Tibial artery (tissue), 4 donors: ENCODE measurements at regions not wholly inside any gene's neighbourhood (a gene's known extent, or its start where the extent isn't known, plus 50 kb on each side); places are given as distances from the start of the nearest gene placed in this dataset.

Experiments used
- DNase-seq, 2 donors: peaks; one replicate each; pipeline ENCODE4 v3.0.0-alpha.2; 2019
- H3K27ac ChIP-seq, 2 donors: fragments of 200-600 bp; sonication (generic) in 1 of 2; 1 replicate in 1 of 2; 2 replicates in 1 of 2; pipeline ENCODE4 v1.5.1; 2018 to 2019; ENCODE audit warnings: mild to moderate bottlenecking in 1 of 2
- H3K27me3 ChIP-seq, 2 donors: fragments of 200-600 bp; sonication (generic) in 1 of 2; one replicate each; pipeline versions ENCODE4 v1.5.1 to v1.6.0; 2016 to 2019
- H3K36me3 ChIP-seq, 3 donors: fragments of 200-600 bp; sonication (generic) in 2 of 3; one replicate each; pipeline ENCODE4 v1.5.1; 2016 to 2019; ENCODE audit warnings: mild to moderate bottlenecking in 2 of 3
- H3K4me1 ChIP-seq, 4 donors: fragments of 200-600 bp; sonication (generic) in 2 of 4; 1 replicate in 3 of 4; 2 replicates in 1 of 4; pipeline ENCODE4 v1.5.1; 2016 to 2019
- H3K4me3 ChIP-seq, 2 donors: fragments of 200-600 bp; sonication (generic) in 1 of 2; 1 replicate in 1 of 2; 2 replicates in 1 of 2; pipeline ENCODE4 v1.5.1; 2018 to 2019; ENCODE audit warnings: mild to moderate bottlenecking in 2 of 2
- H3K9me3 ChIP-seq, 3 donors: fragments of 200-600 bp; sonication (generic) in 1 of 3; one replicate each; pipeline ENCODE4 v1.5.1; 2016 to 2019
- intact Hi-C: fragments of 100-400 bp; cut with DNase I; formaldehyde crosslinking; loops from one replicate; pipeline ENCODE4 v1.15.0; 2023; ENCODE audit warnings: low total_unique reads
- TF ChIP-seq, protein P1 (sequence below), 2 experiments: fragments of 200-600 bp in 1 of 2; fragments of 450-650 bp in 1 of 2; IDR thresholded peaks; one replicate each; pipeline ENCODE4 v1.5.1; 2017 to 2019; ENCODE audit warnings: antibody characterized with exemption in 2 of 2, mild to moderate bottlenecking in 1 of 2, moderate library complexity in 1 of 2

DNA sequence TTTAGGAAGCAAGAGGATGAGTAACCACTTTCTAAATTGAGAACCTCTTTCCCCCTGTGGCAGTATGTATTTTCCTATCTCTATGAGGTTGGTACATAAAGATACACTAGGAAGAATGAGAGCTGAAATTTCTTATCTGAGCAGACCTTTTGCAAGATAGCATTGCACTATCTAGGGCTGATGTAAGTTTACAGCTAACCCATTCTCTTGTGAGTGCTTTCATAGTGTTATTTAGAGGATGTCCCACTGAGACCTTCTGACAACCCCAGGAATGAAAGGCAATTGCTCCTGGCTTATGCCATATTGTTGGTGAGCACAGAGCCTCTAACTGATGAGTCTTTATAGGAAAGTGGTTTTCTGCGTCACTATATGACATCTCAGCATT lies 1209.3 kb upstream of the CDH6 start:
- TF ChIP-seq, protein P1, sequence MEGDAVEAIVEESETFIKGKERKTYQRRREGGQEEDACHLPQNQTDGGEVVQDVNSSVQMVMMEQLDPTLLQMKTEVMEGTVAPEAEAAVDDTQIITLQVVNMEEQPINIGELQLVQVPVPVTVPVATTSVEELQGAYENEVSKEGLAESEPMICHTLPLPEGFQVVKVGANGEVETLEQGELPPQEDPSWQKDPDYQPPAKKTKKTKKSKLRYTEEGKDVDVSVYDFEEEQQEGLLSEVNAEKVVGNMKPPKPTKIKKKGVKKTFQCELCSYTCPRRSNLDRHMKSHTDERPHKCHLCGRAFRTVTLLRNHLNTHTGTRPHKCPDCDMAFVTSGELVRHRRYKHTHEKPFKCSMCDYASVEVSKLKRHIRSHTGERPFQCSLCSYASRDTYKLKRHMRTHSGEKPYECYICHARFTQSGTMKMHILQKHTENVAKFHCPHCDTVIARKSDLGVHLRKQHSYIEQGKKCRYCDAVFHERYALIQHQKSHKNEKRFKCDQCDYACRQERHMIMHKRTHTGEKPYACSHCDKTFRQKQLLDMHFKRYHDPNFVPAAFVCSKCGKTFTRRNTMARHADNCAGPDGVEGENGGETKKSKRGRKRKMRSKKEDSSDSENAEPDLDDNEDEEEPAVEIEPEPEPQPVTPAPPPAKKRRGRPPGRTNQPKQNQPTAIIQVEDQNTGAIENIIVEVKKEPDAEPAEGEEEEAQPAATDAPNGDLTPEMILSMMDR (IDR thresholded peaks at IDR 0.05), result no peak
- no peak overlapping the region for H3K27ac ChIP-seq
- DNase-seq, result no peak
- H3K4me1 ChIP-seq, result no peaks in the 10 kb centered on the region
- H3K4me3 ChIP-seq, result no peak overlapping the region
- intact Hi-C loops, result no loop called here
- no peaks in the 10 kb centered on the region for H3K36me3 ChIP-seq
- H3K27me3 ChIP-seq, result no peaks in the 10 kb centered on the region
- no peaks in the 10 kb centered on the region for H3K9me3 ChIP-seq

DNA sequence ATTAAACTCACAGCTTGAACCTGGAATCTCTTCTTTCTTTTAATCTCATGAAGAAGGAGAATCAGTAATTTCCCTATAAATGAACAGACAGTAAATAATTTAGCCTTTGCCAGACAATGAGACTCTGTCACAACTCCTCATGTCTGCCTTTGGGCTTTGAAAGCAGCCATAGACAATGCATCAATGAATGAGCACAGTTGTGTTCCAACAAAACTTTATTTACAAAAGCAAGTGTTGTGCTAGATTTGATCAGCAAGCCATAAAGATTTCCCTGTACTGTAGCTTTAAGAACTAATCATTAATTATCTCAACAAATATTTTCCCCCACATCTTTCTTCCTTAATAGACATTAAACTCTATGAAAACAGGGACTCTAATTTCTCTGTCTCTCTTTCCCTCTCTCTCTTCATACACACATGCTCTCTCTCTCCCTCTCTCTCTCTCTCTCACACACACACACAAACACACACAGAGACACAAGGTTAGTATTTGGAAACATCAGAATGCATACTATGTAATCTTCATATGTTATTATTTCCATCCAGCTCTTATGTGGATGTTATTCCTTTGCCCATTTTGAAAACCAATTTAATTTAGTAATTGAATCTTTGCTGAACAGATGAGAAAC lies 1209.8 kb upstream of the CDH6 start:
- Histone ChIP-seq H3K27ac (no peak overlapping the region), H3K9me3 (no peaks in the 10 kb centered on the region), H3K4me3 (no peak overlapping the region), H3K4me1 (no peaks in the 10 kb centered on the region), H3K27me3 (no peaks in the 10 kb centered on the region), H3K36me3 (no peaks in the 10 kb centered on the region)
- intact Hi-C loops, result no loop called here
- TF ChIP-seq, protein P1 (IDR thresholded peaks at IDR 0.05), result no peak
- no peak for DNase-seq

DNA sequence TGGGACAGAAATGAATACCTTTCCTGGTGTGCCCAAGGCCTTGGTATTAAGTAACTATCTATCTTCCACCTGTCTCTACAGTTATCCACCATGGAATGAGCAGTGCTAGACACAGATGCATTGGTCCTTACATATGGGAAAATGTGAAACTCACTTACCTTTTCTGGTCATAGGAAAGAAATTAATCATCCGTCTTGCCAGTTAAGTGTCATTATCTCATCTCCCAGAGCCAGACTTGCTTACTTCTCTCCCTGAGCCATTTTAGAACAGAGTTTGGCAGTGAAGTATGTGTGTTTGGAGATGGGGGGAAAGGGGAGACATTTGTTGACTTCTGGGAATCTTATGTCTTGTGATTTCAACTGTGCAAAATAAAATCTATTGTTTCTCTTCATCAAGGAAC lies 1211.0 kb upstream of the CDH6 start:
- H3K27ac ChIP-seq, result no peak overlapping the region
- H3K9me3 ChIP-seq, result no peaks in the 10 kb centered on the region
- no peaks in the 10 kb centered on the region for H3K4me1 ChIP-seq
- TF ChIP-seq, protein P1 (IDR thresholded peaks at IDR 0.05), result no peak
- no peak for DNase-seq
- H3K4me3 ChIP-seq, result no peak overlapping the region
- intact Hi-C loops, result no loop called here
- H3K36me3 ChIP-seq, result no peaks in the 10 kb centered on the region
- H3K27me3 ChIP-seq, result no peaks in the 10 kb centered on the region

DNA sequence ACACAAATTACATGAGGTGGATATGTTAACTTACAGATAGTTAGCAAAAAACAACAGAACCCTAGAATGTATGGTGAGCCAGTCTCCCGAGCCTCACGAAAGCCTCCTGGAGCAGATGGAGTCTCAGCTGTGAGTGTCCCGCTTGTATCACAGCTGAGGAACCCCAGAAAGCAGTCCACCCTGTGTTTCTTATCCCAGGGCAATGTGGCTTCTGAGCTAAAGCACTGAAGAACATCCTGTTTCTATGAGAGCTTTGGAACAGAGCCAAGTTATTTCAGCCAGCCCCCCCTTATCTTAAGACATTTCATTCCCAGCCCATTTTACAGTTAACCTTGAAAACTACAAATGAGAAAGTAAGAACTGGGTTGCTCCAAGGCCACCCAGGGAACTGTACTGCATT lies 1220.9 kb upstream of the CDH6 start:
- H3K27ac ChIP-seq, result no peak overlapping the region
- no peaks in the 10 kb centered on the region for H3K9me3 ChIP-seq
- no peak for DNase-seq
- no peaks in the 10 kb centered on the region for H3K4me1 ChIP-seq
- H3K27me3 ChIP-seq, result no peaks in the 10 kb centered on the region
- H3K36me3 ChIP-seq, result no peaks in the 10 kb centered on the region
- TF ChIP-seq, protein P1 (IDR thresholded peaks at IDR 0.05), result no peak
- no peak overlapping the region for H3K4me3 ChIP-seq
- intact Hi-C loops, result no loop called here

DNA sequence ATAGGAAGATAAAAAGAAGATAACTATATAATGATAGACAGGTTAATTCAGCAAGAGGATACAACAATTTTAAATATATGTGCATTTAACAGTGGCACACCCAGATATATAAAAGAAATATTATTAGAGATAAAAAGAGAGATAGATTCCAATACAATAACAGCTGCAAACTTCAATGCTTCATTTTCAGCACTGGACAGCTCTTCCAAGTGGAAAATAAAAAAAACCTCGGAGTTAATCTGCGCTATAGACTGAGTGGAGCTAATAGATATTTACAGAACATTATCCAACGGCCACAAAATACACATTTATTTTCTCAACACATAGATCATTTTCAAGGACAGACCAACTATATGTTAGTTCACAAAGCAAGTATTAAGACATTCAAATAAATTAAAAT lies 1229.5 kb upstream of the CDH6 start:
- no peak overlapping the region for H3K4me3 ChIP-seq
- H3K9me3 ChIP-seq, result no peaks in the 10 kb centered on the region
- intact Hi-C loops, result no loop called here
- H3K27me3 ChIP-seq, result no peaks in the 10 kb centered on the region
- TF ChIP-seq, protein P1 (IDR thresholded peaks at IDR 0.05), result no peak
- no peaks in the 10 kb centered on the region for H3K4me1 ChIP-seq
- DNase-seq, result no peak
- no peaks in the 10 kb centered on the region for H3K36me3 ChIP-seq
- H3K27ac ChIP-seq, result no peak overlapping the region

DNA sequence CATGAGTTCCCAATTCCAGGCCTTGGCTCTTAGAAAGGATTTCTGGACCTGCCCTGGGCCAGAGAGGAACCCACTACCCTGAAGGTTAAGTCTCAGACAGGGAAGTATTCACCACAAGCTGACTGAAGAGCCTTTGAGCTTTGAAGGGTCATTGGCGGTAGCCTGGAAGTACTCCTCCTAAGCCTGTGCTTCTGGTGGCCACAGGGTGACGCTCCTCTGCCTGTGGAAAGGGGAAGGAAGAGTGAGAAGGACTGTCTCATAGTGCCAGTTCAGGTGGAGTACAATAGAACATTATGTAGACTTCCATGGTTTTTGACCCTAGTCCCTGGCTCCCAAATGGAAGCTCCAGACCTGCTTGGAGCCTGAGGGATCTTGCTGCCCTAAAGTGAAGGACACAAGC lies 1233.2 kb upstream of the CDH6 start:
- intact Hi-C loops, result no loop called here
- H3K4me1 ChIP-seq, result no peaks in the 10 kb centered on the region
- no peak overlapping the region for H3K4me3 ChIP-seq
- no peak overlapping the region for H3K27ac ChIP-seq
- DNase-seq, result no peak
- TF ChIP-seq, protein P1 (IDR thresholded peaks at IDR 0.05), result no peak
- H3K9me3 ChIP-seq, result no peaks in the 10 kb centered on the region
- no peaks in the 10 kb centered on the region for H3K36me3 ChIP-seq
- H3K27me3 ChIP-seq, result no peaks in the 10 kb centered on the region
